ENCODE measurements at regions not wholly inside any gene's neighbourhood (a gene's known extent, or its start where the extent isn't known, plus 50 kb on each side); places are given as distances from the start of the nearest gene placed in this dataset.

GRCh38 chr20:19895761-19896160 is 121.4 kb upstream of the NAA20 start:
- TF ChIP-seq POLR2AphosphoS5 (IDR thresholded peaks at IDR 0.05; ENCODE audit: borderline replicate concordance, low read depth, low read length) (no peak), EZH2 (IDR thresholded peaks at IDR 0.05) (no peak), FOXP2 (optimal IDR thresholded peaks at IDR 0.05; ENCODE audit: control extremely low read depth, extremely low read length, insufficient read depth) (no peak)
